NCI-H524 treated with DMSO at 0.1 percent for 48 hours (cell line): ENCODE measurements at regions not wholly inside any gene's neighbourhood (a gene's known extent, or its start where the extent isn't known, plus 50 kb on each side); places are given as distances from the start of the nearest gene placed in this dataset.
"Not testable (repeated sequence)": the region's sequence is repeated elsewhere in the genome, so short reads cannot be mapped to it uniquely, and the experiment has no call there.

ENCODE experiments used
- DNase-seq: peaks from one replicate; lab custom pipeline; 2025; lab: John Stamatoyannopoulos, UW

GRCh38 chr12:69028941-69029729 lies 96.2 kb upstream of the CPM start:
- no peak for DNase-seq

GRCh38 chr12:69030321-69030720 lies 97.3 kb upstream of the CPM start:
- DNase-seq, result no peak

GRCh38 chr12:69036533-69036932 lies 103.6 kb upstream of the CPM start:
- no peak for DNase-seq

GRCh38 chr12:69036999-69037398 lies 104.0 kb upstream of the CPM start:
- no peak for DNase-seq

- DNase-seq, result no peak
These were observed 106.9 kb upstream of the CPM start for GRCh38 chr12:69039911-69040310.

GRCh38 chr12:69042557-69042956 lies 109.6 kb upstream of the CPM start:
- no peak for DNase-seq

- DNase-seq, result no peak
These were observed 110.0 kb upstream of the CPM start for GRCh38 chr12:69042970-69043369.

- no peak for DNase-seq
These were observed 111.9 kb upstream of the CPM start for GRCh38 chr12:69044887-69045286.

GRCh38 chr12:69045430-69045829 lies 112.5 kb upstream of the CPM start:
- DNase-seq, result no peak

- DNase-seq, result no peak
These were observed 113.4 kb upstream of the CPM start for GRCh38 chr12:69046363-69046762.

- DNase-seq, result no peak
These were observed 113.9 kb upstream of the CPM start for GRCh38 chr12:69046920-69047319.

- DNase-seq, result no peak
These were observed 115.0 kb upstream of the CPM start for GRCh38 chr12:69047990-69048389.

GRCh38 chr12:69049855-69050254 lies 116.9 kb upstream of the CPM start:
- DNase-seq, result not testable (repeated sequence)

GRCh38 chr12:69052613-69053408 lies 119.8 kb upstream of the CPM start:
- DNase-seq, result no peak

GRCh38 chr12:69054343-69055056 lies 121.5 kb upstream of the CPM start:
- no peak for DNase-seq

- DNase-seq, result no peak
These were observed 122.3 kb upstream of the CPM start for GRCh38 chr12:69055280-69055679.

- no peak for DNase-seq
These were observed 122.7 kb upstream of the CPM start for GRCh38 chr12:69055706-69056105.

GRCh38 chr12:69056743-69057515 lies 124.0 kb upstream of the CPM start:
- no peak for DNase-seq

- no peak for DNase-seq
These were observed 124.8 kb upstream of the CPM start for GRCh38 chr12:69057742-69058141.

- DNase-seq, result no peak
These were observed 126.8 kb upstream of the CPM start for GRCh38 chr12:69059465-69060457.

- no peak for DNase-seq
These were observed 128.6 kb upstream of the CPM start for GRCh38 chr12:69061574-69061973.
